Psoas muscle (tissue), 7 donors: ENCODE measurements at regions not wholly inside any gene's neighbourhood (a gene's known extent, or its start where the extent isn't known, plus 50 kb on each side); places are given as distances from the start of the nearest gene placed in this dataset.
"Not testable (repeated sequence)": the region's sequence is repeated elsewhere in the genome, so short reads cannot be mapped to it uniquely, and the experiment has no call there.

Experiments used
- ATAC-seq, 4 donors: fragments of 200-7000 bp; cut with Tn5 transposase; one replicate each; pipeline ENCODE4 v1.9.1; 2020; ENCODE audit warnings: moderate library complexity in 3 of 4, mild to moderate bottlenecking in 2 of 4
- DNase-seq, 2 donors: peaks; one replicate each; pipeline ENCODE4 v3.0.0-alpha.2; 2020
- H3K27ac ChIP-seq: fragments of 200-600 bp; one replicate; pipeline ENCODE4 v1.8.0; 2022
- H3K27me3 ChIP-seq, 3 donors: fragments of 200-600 bp in 1 of 3; one replicate each; pipeline versions ENCODE4 v1.6.1 to v1.8.0; 2013 to 2022; ENCODE audit warnings: low read length in 2 of 3, mild to moderate bottlenecking in 2 of 3, moderate library complexity in 1 of 3; ENCODE audit not compliant: insufficient read depth in 3 of 3
- H3K36me3 ChIP-seq, 2 donors: fragments of 200-600 bp in 1 of 2; one replicate each; pipeline versions ENCODE4 v1.6.1 to v1.8.0; 2013 to 2022; ENCODE audit warnings: low read depth in 1 of 2, mild to moderate bottlenecking in 1 of 2, moderate library complexity in 1 of 2; ENCODE audit not compliant: insufficient read depth in 1 of 2
- H3K4me1 ChIP-seq: fragments of 200-600 bp; one replicate; pipeline ENCODE4 v1.8.0; 2022
- H3K4me3 ChIP-seq: fragments of 200-600 bp; one replicate; pipeline ENCODE4 v1.8.0; 2022; ENCODE audit warnings: mild to moderate bottlenecking
- H3K9me3 ChIP-seq: fragments of 200-600 bp; one replicate; pipeline ENCODE4 v1.8.0; 2022
- CTCF ChIP-seq: fragments of 200-600 bp; IDR thresholded peaks from one replicate; pipeline ENCODE4 v1.8.0; 2022; ENCODE audit warnings: antibody characterized with exemption
- WGBS, 3 donors: extraction: QIAGEN DNeasy Blood & Tissue Kit; methylation state at CpG; one replicate each; pipeline versions ENCODE4 v1.1.6 to v1.1.7; 2013; 5-methylcytosine and 5-hydroxymethylcytosine counted together
- intact Hi-C, 2 donors: fragments of 100-400 bp; cut with DNase I; formaldehyde crosslinking; loops; one replicate each; pipeline versions ENCODE4 v1.11.0 to v1.14.2; 2022
- donor health status: healthy with polysubstance abuse.
- donor health status: DM: no; HTN: no; CAD: no; lungs with moderate emphysema.
- donor health status: Bipolar disorder and iron deficiency.
- donor health status: healthy.
- donor health status: DM: yes; HTN: yes; CAD: no.
- donor health status: DM: no; HTN: no; CAD: no.
- donor health status: DM: yes; HTN: yes; CAD: no.

DNA sequence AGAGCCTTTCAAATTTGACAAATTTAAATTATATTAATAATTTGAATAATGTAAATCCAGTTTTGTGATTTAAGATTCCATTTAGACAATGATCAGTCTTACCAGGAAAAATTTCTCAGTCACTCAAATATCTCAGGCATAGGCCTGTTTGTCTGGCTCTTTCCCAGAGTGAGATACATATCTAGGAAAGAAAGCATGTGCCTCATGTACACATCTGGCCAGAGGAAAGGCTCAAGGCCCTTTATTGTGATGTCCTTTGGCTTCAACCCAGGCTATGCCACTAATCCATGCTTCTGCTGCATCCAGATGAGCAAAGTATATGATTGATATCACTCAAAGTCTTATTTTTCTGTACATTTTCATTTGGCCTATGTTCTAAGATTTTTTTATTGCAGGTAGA, 473.3 kb upstream of the ADGRL3 start:
- Histone ChIP-seq H3K4me3 (no peak overlapping the region), H3K9me3 (no peaks in the 10 kb centered on the region), H3K4me1 (no peaks in the 10 kb centered on the region), H3K27ac (no peak overlapping the region), H3K27me3 (no peaks in the 10 kb centered on the region), H3K36me3 (no peaks in the 10 kb centered on the region)
- ATAC-seq (no peak), DNase-seq (no peak)
- intact Hi-C loops = no loop called here
- TF ChIP-seq CTCF = no peak

DNA sequence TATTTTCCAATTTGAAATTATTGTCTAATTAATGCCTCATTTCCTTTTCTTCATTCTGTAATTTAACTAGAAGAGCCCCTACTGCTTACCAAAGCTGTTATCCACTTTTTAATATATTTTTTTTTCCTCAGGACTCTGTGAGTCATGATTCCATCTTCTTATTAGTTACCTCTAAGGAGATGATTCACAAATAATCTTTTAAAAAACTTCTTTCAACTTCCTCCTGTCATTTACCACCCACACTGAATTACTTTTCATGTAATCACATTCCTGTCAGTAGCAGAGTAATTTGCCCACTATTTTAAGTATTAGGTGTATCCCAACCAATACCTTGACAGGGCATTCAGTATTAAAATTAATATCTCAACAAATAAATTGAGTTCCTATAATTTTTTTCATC, 470.9 kb upstream of the ADGRL3 start:
- no peaks in the 10 kb centered on the region for H3K36me3 ChIP-seq
- intact Hi-C loops = no loop called here
- H3K4me1 ChIP-seq = no peaks in the 10 kb centered on the region
- no peak for DNase-seq
- no peak overlapping the region for H3K4me3 ChIP-seq
- no peak overlapping the region for H3K27ac ChIP-seq
- TF ChIP-seq CTCF = no peak
- H3K27me3 ChIP-seq = no peaks in the 10 kb centered on the region
- no peak for ATAC-seq
- no peaks in the 10 kb centered on the region for H3K9me3 ChIP-seq

DNA sequence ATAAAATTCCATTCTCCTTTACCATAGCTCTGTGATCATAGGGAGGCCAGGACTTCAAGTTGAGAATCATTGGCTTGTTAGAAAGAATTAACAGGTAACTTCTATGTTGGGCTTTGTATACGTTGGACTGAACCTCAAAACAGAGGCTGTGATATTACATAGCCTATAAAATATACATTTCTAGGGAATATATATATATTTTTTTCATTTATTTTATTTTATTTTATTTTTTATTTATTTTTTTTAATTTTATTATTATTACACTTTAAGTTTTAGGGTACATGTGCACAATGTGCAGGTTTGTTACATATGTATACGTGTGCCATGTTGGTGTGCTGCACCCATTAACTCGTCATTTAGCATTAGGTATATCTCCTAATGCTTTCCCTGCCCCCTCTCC, 470.4 kb upstream of the ADGRL3 start:
- H3K9me3 ChIP-seq, H3K36me3 ChIP-seq, H3K27ac ChIP-seq, intact Hi-C loops, H3K4me3 ChIP-seq, ATAC-seq, H3K27me3 ChIP-seq, H3K4me1 ChIP-seq, DNase-seq: not testable (repeated sequence)
- 63 to 73% (median 65%) methylated on average over 3 of the region's 3 CpGs for WGBS, 3 donors

DNA sequence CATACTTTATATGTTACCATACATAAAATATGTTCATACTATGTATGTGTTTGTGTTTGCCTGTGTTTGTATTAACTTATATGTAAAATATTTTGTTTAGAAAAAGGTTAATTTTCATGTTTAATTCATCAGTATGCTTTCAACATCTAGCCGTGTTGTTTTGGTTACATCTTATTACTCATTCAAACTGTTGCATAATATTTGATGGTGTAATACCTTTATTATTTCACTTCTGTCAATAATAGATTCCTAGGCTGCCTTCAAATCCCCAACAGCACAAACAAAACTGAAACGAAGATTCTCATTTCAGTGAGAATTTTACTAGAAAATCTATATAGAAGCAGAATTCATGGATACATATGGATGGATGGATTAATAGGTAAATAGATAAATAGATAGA, 462.3 kb upstream of the ADGRL3 start:
- Histone ChIP-seq H3K36me3 (no peaks in the 10 kb centered on the region), H3K27me3 (no peaks in the 10 kb centered on the region), H3K9me3 (no peaks in the 10 kb centered on the region), H3K27ac (no peak overlapping the region), H3K4me1 (no peaks in the 10 kb centered on the region), H3K4me3 (no peak overlapping the region)
- DNase-seq = no peak
- intact Hi-C loops = no loop called here
- WGBS, 3 donors = 41 to 45% (median 43%) methylated on average over 2 of the region's 2 CpGs
- ATAC-seq = no peak
- TF ChIP-seq CTCF = no peak

DNA sequence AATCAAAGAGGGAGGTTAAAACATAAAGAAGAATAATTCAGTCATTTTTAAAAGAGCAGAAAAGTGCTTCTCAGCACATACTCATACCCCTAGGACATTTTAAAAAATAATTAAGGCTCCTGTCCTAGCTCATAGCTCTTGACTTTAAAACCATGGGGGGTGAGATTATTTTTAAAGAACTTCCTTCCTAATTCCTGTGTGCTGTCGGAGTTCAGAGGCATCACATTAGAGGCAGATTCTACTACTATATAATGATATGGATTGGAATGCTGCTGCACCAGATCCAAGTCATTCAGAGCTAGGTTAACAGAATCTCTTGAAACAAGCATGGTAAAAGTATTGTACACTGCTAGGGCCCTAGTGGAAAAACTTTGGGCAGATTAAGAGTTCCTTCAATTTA, 456.5 kb upstream of the ADGRL3 start:
- no peak for ATAC-seq
- intact Hi-C loops = no loop called here
- 50 to 58% (median 54%) methylated on average over 1 of the region's 1 CpG for WGBS, 3 donors
- Histone ChIP-seq H3K4me1 (no peaks in the 10 kb centered on the region), H3K36me3 (no peaks in the 10 kb centered on the region), H3K27me3 (no peaks in the 10 kb centered on the region), H3K9me3 (no peaks in the 10 kb centered on the region), H3K4me3 (no peak overlapping the region), H3K27ac (no peak overlapping the region)
- no peak for DNase-seq
- TF ChIP-seq CTCF = no peak
